ENCODE measurements at regions not wholly inside any gene's neighbourhood (a gene's known extent, or its start where the extent isn't known, plus 50 kb on each side); places are given as distances from the start of the nearest gene placed in this dataset.

- TF ChIP-seq CTCF (conservative IDR thresholded peaks at IDR 0.05) (peak; percentile 97), EZH2 (IDR thresholded peaks at IDR 0.05; ENCODE audit: low read depth) (no peak)
Measured at GRCh38 chr1:222465211-222466041, 82.5 kb downstream of the HHIPL2 start.

All from PC-9 (cell line).